GM19468 (cell line): ENCODE measurements at regions not wholly inside any gene's neighbourhood (a gene's known extent, or its start where the extent isn't known, plus 50 kb on each side); places are given as distances from the start of the nearest gene placed in this dataset.

Source experiments
- ATAC-seq: cut with Tn5 transposase; IDR thresholded peaks from one replicate; pipeline ENCODE4 v1.9.1; 2021; ENCODE audit warnings: mild to moderate bottlenecking, moderate library complexity, moderate number of reproducible peaks; ENCODE audit not compliant: unreplicated experiment; ENCODE audit errors: extremely low read depth

- ATAC-seq: no peak
These were observed 517.9 kb upstream of the MARCKS start for GRCh38 chr6:113339209-113339608.

GRCh38 chr6:113340371-113340770 lies 516.8 kb upstream of the MARCKS start:
- ATAC-seq: no peak

GRCh38 chr6:113343940-113344339 lies 513.2 kb upstream of the MARCKS start:
- no peak for ATAC-seq

GRCh38 chr6:113344969-113345368 lies 512.2 kb upstream of the MARCKS start:
- no peak for ATAC-seq

GRCh38 chr6:113347436-113347835 lies 509.7 kb upstream of the MARCKS start:
- no peak for ATAC-seq

- no peak for ATAC-seq
These were observed 506.7 kb upstream of the MARCKS start for GRCh38 chr6:113350461-113350860.

- ATAC-seq: no peak
These were observed 505.8 kb upstream of the MARCKS start for GRCh38 chr6:113351173-113351834.

GRCh38 chr6:113352029-113352801 lies 504.9 kb upstream of the MARCKS start:
- ATAC-seq: no peak

GRCh38 chr6:113352831-113353230 lies 504.3 kb upstream of the MARCKS start:
- ATAC-seq: no peak

GRCh38 chr6:113353392-113353791 lies 503.8 kb upstream of the MARCKS start:
- no peak for ATAC-seq

- no peak for ATAC-seq
These were observed 502.8 kb upstream of the MARCKS start for GRCh38 chr6:113354204-113354895.

GRCh38 chr6:113356139-113356538 lies 501.0 kb upstream of the MARCKS start:
- ATAC-seq: no peak

GRCh38 chr6:113357041-113357440 lies 500.1 kb upstream of the MARCKS start:
- ATAC-seq: no peak

- no peak for ATAC-seq
These were observed 499.0 kb upstream of the MARCKS start for GRCh38 chr6:113358063-113358583.

GRCh38 chr6:113359155-113360140 lies 497.7 kb upstream of the MARCKS start:
- no peak for ATAC-seq

- no peak for ATAC-seq
These were observed 496.0 kb upstream of the MARCKS start for GRCh38 chr6:113361014-113361645.

GRCh38 chr6:113362301-113363047 lies 494.7 kb upstream of the MARCKS start:
- no peak for ATAC-seq

GRCh38 chr6:113363048-113363798 lies 493.9 kb upstream of the MARCKS start:
- ATAC-seq: no peak
